Tibial nerve (tissue), 4 donors: ENCODE measurements at regions not wholly inside any gene's neighbourhood (a gene's known extent, or its start where the extent isn't known, plus 50 kb on each side); places are given as distances from the start of the nearest gene placed in this dataset.
A peak's percentile ranks its signal among the peaks of the same experiment; 100 is the strongest.

Experiments used
- DNase-seq, 2 donors: peaks; one replicate each; pipeline ENCODE4 v3.0.0-alpha.2; 2019; ENCODE audit warnings: low spot score in 2 of 2
- H3K27ac ChIP-seq, 4 donors: fragments of 200-600 bp; sonication (generic) in 3 of 4; one replicate each; pipeline ENCODE4 v1.5.1; 2017 to 2019; ENCODE audit warnings: mild to moderate bottlenecking in 1 of 4
- H3K27me3 ChIP-seq, 2 donors: fragments of 200-600 bp; sonication (generic) in 1 of 2; one replicate each; pipeline versions ENCODE4 v1.5.1 to v1.6.0; 2017 to 2019
- H3K36me3 ChIP-seq, 3 donors: fragments of 200-600 bp; sonication (generic); one replicate each; pipeline ENCODE4 v1.5.1; 2018 to 2019
- H3K4me1 ChIP-seq, 4 donors: fragments of 200-600 bp; sonication (generic) in 3 of 4; one replicate each; pipeline ENCODE4 v1.5.1; 2017 to 2019
- H3K4me3 ChIP-seq, 4 donors: fragments of 200-600 bp; sonication (generic) in 3 of 4; one replicate each; pipeline ENCODE4 v1.5.1; 2017 to 2019; ENCODE audit warnings: mild to moderate bottlenecking in 1 of 4, moderate library complexity in 1 of 4
- H3K9me3 ChIP-seq, 4 donors: fragments of 200-600 bp; sonication (generic) in 3 of 4; one replicate each; pipeline ENCODE4 v1.5.1; 2017 to 2019
- CTCF ChIP-seq, 5 experiments: fragments of 200-600 bp in 3 of 5; fragments of 450-650 bp in 2 of 5; sonication (generic) in 3 of 5; IDR thresholded peaks; one replicate each; pipeline ENCODE4 v1.5.1; 2016 to 2019; ENCODE audit warnings: antibody characterized with exemption in 5 of 5, mild to moderate bottlenecking in 3 of 5, moderate library complexity in 2 of 5
- EP300 ChIP-seq, 2 donors: sonication (generic); formaldehyde crosslinking; IDR thresholded peaks; one replicate each; pipeline ENCODE4 v1.6.1; 2017; ENCODE audit warnings: antibody characterized with exemption in 2 of 2, mild to moderate bottlenecking in 1 of 2
- POLR2A ChIP-seq, 2 donors: fragments of 450-650 bp; IDR thresholded peaks; one replicate each; pipeline ENCODE4 v1.6.1; 2017; ENCODE audit warnings: antibody characterized with exemption in 2 of 2, mild to moderate bottlenecking in 2 of 2, moderate library complexity in 2 of 2
- WGBS, 2 donors: methylation state at CpG; one replicate each; pipeline ENCODE4 v1.1.5; 2018; 5-methylcytosine and 5-hydroxymethylcytosine counted together

- 95 to 96% methylated on average over 18 of the region's 18 CpGs for WGBS, 2 donors
- no peak for TF ChIP-seq CTCF (IDR thresholded peaks at IDR 0.05)
- no peak for TF ChIP-seq EP300 (IDR thresholded peaks at IDR 0.05)
- no peak for TF ChIP-seq POLR2A (IDR thresholded peaks at IDR 0.05)
- H3K36me3 ChIP-seq, result no peaks in the 10 kb centered on the region
- DNase-seq, result no peak
- peaks cover 0 to 14% (median 3%) of the 10 kb centered on the region in 4 donors for H3K4me1 ChIP-seq
- H3K27ac ChIP-seq, result peak overlapping the region in 3 of 4 donors; percentile 81 to 90 (median 89)
- no peaks in the 10 kb centered on the region for H3K27me3 ChIP-seq
- H3K9me3 ChIP-seq, result peaks cover 0 to 19% (median 0%) of the 10 kb centered on the region in 4 donors
- H3K4me3 ChIP-seq, result no peak overlapping the region
Measured at GRCh38 chr6:110552901-110553641, 76.7 kb upstream of the SLC22A16 start.

- H3K36me3 ChIP-seq, result no peaks in the 10 kb centered on the region
- TF ChIP-seq CTCF (IDR thresholded peaks at IDR 0.05) (no peak), POLR2A (IDR thresholded peaks at IDR 0.05) (no peak)
- H3K27me3 ChIP-seq, result no peaks in the 10 kb centered on the region
- peaks cover 0 to 19% (median 0%) of the 10 kb centered on the region in 4 donors for H3K9me3 ChIP-seq
- no peak overlapping the region for H3K4me3 ChIP-seq
- peaks cover 0 to 14% (median 3%) of the 10 kb centered on the region in 4 donors for H3K4me1 ChIP-seq
- no peak for DNase-seq
- no peak overlapping the region for H3K27ac ChIP-seq
Measured at GRCh38 chr6:110552076-110552475, 75.7 kb upstream of the SLC22A16 start.

GRCh38 chr6:110551088-110551487 lies 74.7 kb upstream of the SLC22A16 start:
- no peak overlapping the region for H3K27ac ChIP-seq
- DNase-seq, result no peak
- H3K9me3 ChIP-seq, result peaks cover 0 to 19% (median 0%) of the 10 kb centered on the region in 4 donors
- H3K36me3 ChIP-seq, result no peaks in the 10 kb centered on the region
- TF ChIP-seq CTCF (IDR thresholded peaks at IDR 0.05), result no peak
- TF ChIP-seq POLR2A (IDR thresholded peaks at IDR 0.05), result no peak
- no peak for TF ChIP-seq EP300 (IDR thresholded peaks at IDR 0.05)
- 84 to 92% methylated on average over 11 of the region's 11 CpGs for WGBS, 2 donors
- H3K4me3 ChIP-seq, result no peak overlapping the region
- peaks cover 0 to 14% (median 3%) of the 10 kb centered on the region in 4 donors for H3K4me1 ChIP-seq
- H3K27me3 ChIP-seq, result no peaks in the 10 kb centered on the region

GRCh38 chr6:110550353-110550752 lies 73.9 kb upstream of the SLC22A16 start:
- 83 to 91% methylated on average over 5 of the region's 5 CpGs for WGBS, 2 donors
- Histone ChIP-seq H3K9me3 (peaks cover 0 to 20% (median 0%) of the 10 kb centered on the region in 4 donors), H3K36me3 (no peaks in the 10 kb centered on the region), H3K4me1 (peaks cover 0 to 11% (median 3%) of the 10 kb centered on the region in 4 donors), H3K4me3 (no peak overlapping the region), H3K27me3 (no peaks in the 10 kb centered on the region), H3K27ac (no peak overlapping the region)
- no peak for TF ChIP-seq POLR2A (IDR thresholded peaks at IDR 0.05)
- no peak for TF ChIP-seq CTCF (IDR thresholded peaks at IDR 0.05)
- TF ChIP-seq EP300 (IDR thresholded peaks at IDR 0.05), result no peak
- no peak for DNase-seq

- peaks cover 0 to 6% (median under 1%) of the 10 kb centered on the region in 4 donors for H3K4me1 ChIP-seq
- TF ChIP-seq EP300 (IDR thresholded peaks at IDR 0.05) (no peak), CTCF (IDR thresholded peaks at IDR 0.05) (no peak), POLR2A (IDR thresholded peaks at IDR 0.05) (no peak)
- no peaks in the 10 kb centered on the region for H3K36me3 ChIP-seq
- no peak overlapping the region for H3K4me3 ChIP-seq
- peaks cover 0 to 28% (median 0%) of the 10 kb centered on the region in 4 donors for H3K9me3 ChIP-seq
- WGBS, 2 donors, result 87 to 88% methylated on average over 5 of the region's 5 CpGs
- no peak for DNase-seq
- no peaks in the 10 kb centered on the region for H3K27me3 ChIP-seq
- H3K27ac ChIP-seq, result no peak overlapping the region
Measured at GRCh38 chr6:110549277-110549676, 72.9 kb upstream of the SLC22A16 start.
